Sciatic nerve (tissue), 2 donors: ENCODE measurements at regions not wholly inside any gene's neighbourhood (a gene's known extent, or its start where the extent isn't known, plus 50 kb on each side); places are given as distances from the start of the nearest gene placed in this dataset.
"Not testable (repeated sequence)": the region's sequence is repeated elsewhere in the genome, so short reads cannot be mapped to it uniquely, and the experiment has no call there.

Source experiments
- ATAC-seq: fragments of 200-7000 bp; cut with Tn5 transposase; one replicate; pipeline ENCODE4 v1.9.1; 2020; ENCODE audit warnings: mild to moderate bottlenecking, moderate library complexity
- DNase-seq: peaks from one replicate; pipeline ENCODE4 v3.0.0-alpha.2; 2020; ENCODE audit warnings: low spot score
- intact Hi-C: fragments of 100-400 bp; cut with DNase I; formaldehyde crosslinking; loops from one replicate; pipeline ENCODE4 v1.14.2; 2022
- donor health status: DM: no; HTN: no; CAD: no.
- donor health status: DM: no; HTN: no; CAD: no.

DNA sequence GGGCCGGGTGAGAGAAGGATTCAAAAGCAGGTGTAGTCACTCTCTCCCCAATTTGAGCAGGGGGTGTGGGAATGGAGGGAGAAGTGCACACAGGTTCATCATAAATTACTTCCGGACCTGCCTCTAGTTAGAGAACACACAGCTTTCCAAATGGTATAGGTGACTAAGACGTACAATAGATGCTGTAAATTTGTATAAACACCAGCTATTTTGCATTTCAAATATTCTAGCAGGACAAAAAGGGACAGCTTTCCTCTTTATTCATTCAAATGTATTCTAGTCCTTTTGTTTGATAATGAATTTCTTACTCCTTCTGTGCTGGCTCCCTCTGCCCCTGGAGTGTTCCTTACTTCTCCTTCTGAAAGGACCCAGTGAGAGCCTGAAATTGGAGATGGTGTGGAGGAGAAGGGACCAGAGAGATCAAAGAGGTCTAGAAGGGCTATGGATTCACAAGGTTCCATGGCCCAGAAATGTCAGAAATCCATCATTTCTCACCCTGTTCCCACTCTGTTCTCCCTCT lies 53.2 kb upstream of the SH3BP4 start:
- intact Hi-C loops: no loop called here
- ATAC-seq (no peak), DNase-seq (no peak)

DNA sequence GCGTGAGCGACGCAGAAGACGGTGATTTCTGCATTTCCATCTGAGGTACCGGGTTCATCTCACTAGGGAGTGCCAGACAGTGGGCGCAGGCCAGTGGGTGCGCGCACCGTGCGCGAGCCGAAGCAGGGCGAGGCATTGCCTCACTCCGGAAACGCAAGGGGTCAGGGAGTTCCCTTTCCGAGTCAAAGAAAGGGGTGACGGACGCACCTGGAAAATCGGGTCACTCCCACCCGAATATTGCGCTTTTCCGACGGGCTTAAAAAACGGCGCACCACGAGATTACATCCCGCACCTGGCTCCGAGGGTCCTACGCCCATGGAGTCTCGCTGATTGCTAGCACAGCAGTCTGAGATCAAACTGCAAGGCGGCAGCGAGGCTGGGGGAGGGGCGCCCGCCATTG lies 63.4 kb upstream of the SH3BP4 start:
- intact Hi-C loops, ATAC-seq, DNase-seq: not testable (repeated sequence)

DNA sequence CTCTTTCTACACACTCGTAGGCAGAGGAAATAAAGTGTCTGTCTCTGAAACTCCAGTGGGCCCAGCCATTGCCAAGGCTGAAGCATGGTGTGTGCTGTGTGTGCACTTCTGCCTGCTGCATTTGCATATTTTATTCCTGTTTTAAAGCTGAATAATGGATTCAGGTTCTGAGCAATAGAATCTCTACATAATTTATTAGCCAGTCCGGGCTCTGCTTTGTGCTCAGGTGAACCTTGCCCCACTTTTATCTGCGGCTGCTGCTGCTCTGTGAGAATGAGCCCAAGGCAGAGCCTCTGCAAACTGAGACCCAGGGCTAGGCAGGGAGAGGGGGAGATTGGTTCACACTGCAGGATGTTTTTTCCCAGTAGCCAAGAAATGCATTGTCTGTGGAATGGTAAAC lies 64.6 kb upstream of the SH3BP4 start:
- no peak for ATAC-seq
- intact Hi-C loops: no loop called here
- DNase-seq: no peak

DNA sequence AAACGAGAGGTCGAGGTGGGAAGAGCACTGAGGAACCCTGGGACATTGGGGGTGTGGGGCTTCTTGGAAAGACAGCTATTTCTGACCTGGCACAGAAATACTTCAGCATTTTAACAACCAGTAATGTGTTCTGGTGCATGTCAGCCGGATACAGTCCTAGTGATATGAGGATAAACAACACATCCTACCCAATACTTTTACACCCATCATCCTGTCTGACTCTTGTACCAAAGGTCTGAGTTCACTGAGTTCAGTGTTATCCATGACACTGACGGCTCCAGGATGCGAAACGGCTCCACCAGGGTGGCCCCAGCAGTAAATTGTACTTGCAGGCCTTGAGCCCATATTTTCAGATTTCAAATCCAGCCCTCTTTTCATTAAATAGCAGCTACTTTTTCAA lies 65.9 kb upstream of the SH3BP4 start:
- DNase-seq (no peak), ATAC-seq (no peak)
- intact Hi-C loops: no loop called here

DNA sequence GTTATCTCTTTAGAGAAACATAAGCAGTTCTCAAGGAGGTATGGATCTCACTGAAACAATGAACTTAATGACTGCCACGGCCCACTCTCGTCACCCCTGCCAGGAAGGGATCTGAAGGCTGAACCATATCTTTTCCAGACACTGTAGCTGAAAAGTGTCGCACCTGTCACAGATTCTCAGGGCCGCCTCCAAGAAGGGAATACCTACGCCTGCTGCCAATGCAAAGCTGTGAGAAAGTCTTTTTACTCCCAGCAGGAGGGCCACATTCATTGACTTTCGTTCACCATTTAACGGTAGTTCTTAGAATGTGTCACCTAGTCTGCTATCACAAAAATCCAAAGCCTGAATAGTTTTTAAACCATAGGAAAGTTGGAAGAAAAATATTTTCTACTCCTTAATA lies 66.7 kb upstream of the SH3BP4 start:
- DNase-seq (no peak), ATAC-seq (no peak)
- intact Hi-C loops: no loop called here

DNA sequence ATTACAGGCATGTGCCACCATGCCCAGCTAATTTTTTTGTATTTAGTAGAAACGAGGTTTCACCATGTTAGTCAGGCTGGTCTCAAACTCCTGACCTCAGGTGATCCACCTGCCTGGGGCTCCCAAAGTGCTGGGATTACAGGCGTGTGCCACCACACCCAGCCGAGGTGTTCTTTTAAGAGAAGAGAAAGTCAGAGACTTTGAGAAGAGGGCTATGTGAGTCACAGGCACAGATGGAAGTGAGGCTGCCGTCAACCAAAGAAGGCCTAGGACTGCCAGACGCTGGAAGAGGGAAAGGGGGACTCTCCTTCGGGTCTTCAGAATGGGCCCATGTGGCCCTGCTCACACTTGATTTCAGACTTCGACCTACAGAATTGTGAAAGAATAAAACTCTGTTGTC lies 67.2 kb upstream of the SH3BP4 start:
- DNase-seq (no peak), ATAC-seq (no peak)
- intact Hi-C loops: no loop called here

DNA sequence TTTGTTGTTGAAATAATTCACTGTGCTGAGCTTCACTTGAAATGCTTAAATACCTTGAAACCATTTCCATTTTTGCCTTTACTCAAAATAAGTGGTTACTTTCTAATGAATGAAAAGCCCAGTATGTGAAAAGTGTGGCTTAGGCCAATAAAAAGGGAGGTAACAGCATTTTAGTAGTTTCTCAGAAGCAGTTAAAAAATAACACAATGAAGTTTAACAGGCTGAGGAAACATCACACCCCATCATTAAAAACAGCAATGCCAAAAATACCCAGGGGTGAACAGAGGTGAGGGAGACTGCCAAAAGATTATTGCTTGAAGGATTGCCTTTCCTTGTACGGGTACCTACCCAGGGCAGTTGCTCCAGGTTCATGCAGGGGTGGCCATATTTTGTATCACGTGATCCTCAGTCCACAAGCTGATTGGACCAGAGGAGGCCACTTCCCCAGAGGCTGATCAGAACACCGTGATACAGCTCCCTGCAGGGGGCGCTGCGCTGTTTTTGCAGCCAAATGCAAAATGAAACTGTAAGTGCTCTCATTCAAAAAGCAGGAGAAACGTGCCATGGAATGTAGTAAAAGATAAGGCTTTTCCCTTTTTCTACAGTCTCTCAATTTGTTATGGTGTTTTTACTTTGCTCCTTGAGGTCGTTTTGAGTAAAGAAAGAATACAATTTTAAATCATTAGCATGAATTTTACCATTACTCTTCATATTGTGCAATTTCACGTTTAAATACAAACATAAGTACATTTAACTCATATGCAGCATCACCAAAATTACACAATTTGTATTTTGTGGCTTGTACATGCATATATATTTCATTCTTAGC lies 70.2 kb upstream of the SH3BP4 start:
- intact Hi-C loops: no loop called here
- ATAC-seq (peak; percentile 97), DNase-seq (peak; percentile 86)

DNA sequence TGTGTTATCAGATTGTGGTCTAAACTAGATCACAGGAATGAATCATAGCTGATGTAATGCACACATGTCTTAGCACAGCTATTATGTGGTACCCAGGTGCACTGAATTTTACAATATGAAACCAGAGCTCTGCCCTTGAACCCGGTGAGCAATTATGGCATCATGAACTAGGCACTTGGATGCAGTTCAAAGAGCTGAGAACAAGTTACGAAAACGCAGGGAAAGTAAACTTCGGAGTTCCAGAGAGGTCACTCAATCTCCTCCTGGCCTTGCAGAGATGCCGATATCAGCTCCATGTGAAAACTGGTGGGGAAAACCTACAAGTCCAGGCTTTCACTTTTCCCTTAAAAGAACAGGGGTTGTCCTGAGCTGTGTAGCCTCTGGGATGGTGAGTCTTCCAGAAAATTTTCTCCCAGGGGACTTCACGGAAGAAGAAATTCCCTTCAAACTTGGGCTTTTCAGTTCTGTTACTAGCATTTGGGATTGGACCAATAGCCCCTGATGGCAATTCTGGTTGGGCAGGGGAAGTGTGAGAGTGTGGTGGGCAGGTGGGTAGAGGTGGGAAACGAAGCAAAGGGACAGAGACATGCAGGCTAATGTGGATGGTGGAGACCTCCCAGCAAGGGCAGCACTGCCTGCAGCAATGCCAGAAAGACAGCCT lies 71.1 kb upstream of the SH3BP4 start:
- peak; percentile 74 for ATAC-seq
- intact Hi-C loops: no loop called here
- no peak for DNase-seq

DNA sequence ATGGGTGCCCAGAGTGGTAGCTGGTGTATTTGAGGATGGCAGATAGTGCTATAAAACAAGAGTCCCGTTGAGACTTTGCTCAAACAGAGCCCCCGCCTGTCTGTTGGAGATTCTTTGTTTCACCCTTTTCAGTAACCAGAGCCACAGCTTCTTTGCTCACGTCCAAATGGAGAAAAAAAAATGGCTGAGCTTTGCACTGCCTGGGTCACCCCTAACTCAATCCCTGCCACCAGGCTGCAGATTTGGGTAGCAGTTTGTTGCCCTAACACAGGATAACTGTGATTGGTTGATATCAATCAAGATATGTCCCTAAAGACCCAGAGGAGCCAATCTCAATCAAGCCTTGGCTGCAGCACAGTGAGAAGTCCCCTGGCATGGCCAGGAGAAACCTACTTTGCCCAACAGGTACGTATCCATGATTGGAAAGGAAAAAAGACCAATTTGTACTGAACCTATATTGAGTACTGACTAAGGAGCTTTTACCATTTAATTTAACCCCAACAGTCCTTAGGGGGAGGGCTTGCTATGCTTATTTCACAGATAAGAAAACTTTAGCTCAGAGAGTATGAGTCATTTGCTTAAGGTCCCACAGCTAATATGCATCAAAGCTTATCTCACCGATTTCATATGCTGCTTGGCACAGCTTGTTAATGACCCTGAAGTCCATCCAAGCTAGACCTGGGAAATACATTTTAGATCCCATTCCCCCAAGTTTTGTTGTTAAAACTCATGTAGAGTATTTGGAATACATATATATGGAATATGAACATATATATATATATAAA lies 72.0 kb upstream of the SH3BP4 start:
- DNase-seq (no peak), ATAC-seq (no peak)
- intact Hi-C loops: no loop called here

DNA sequence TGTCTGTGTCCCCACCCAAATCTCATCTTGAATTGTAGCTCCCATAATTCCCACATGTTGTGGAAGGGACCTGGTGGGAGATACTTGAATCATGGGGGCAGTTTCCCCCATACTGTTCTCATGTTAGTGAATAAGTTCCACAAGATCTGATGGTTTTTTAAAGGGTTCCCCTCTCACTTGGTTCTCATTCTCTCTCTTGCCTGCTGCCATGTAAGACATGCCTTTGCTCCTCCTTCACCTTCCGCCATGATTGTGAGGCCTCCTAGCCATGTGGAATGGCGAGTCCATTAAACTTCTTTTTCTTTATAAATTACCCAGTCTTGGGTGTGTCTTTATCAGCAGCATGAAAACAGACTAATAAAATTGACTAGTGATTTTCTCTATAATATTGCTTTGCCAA lies 75.2 kb upstream of the SH3BP4 start:
- intact Hi-C loops, ATAC-seq: not testable (repeated sequence)

DNA sequence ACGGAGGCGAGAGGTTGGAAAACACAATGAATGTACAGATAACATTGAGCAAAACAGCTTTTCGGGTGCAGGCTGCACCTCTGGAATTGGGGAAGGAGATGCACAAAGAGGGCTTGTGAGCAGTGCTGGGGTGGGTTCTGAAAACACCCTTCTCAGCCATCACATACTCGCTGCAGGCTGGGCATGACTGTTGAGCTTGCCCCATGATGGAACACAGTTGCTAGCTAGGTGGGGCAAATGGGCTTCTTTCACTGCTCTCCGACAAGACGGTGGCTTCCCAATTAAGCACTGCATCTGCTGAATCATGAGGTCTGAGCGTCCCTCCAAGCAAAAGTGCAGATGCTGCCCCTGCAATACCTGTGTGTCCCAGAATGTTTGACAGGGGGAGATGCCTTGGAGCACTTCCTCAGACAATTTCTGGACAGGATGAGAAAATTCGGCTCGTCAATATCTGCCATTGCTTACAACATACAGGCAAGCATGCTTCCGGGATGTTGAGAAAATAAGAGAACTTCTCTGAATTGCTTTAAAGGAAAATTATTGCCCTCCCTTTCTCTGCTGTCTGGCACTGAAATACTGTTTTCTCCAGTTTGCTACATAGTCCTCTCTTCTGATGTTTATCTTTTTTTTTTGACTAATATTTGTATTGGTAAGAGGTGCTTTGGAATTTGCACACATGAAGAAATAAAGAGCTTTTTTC lies 77.3 kb upstream of the SH3BP4 start:
- no peak for DNase-seq
- no peak for ATAC-seq
- intact Hi-C loops: no loop called here

More for the DNA sequence above, 75.2 kb upstream of the SH3BP4 start:
- DNase-seq: not testable (repeated sequence)

DNA sequence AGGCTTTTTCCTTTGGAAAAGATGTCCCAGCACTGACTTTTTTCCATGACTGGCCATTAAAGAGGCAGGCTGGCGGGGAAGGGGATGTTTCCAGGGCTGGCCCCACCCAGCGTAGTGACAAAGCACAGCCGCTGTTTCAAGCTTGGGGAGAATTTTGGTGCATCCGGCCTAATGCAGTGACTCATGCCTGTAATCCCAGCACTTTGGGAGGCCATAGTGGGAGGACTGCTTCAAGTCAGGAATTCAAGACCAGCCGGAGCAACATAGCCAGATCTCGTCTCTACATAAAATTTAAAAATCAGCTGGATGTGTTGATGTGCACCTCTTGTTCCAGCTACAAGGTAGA lies 78.0 kb upstream of the SH3BP4 start:
- DNase-seq: no peak
- ATAC-seq: no peak
- intact Hi-C loops: no loop called here

DNA sequence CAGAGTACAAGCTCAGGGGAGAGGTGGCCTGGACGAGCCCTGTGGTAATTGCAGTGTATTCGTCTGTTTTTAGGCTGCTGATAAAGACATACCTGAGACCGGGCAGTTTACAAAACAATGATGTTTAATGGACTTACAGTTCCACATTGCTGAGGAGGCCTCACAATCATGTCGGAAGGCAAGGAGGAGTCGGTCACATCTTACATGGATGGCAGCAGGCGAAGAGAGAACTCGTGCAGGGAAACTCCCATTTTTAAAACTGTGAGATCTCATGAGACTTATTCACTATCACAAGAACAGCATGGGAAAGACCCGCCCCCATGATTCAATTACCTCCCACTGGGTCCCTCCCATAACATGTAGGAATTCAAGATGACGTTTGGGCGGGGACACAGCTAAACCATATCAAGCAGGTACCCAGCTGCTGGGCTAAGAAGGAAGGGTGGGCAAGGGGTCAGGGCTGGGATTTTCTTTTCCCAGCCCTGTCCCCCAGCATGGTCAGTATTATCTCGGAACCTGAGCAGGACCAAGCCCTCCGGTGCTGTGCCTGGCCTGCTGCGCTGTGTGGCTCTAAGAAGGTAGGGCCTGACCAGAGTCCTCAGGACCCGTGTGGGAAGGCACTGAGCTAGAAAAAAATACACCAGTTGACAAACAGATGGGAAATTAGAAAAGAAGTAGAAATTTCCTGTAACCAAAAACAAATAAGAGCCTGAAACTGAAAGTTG lies 78.6 kb upstream of the SH3BP4 start:
- intact Hi-C loops: no loop called here
- DNase-seq (no peak), ATAC-seq (no peak)

DNA sequence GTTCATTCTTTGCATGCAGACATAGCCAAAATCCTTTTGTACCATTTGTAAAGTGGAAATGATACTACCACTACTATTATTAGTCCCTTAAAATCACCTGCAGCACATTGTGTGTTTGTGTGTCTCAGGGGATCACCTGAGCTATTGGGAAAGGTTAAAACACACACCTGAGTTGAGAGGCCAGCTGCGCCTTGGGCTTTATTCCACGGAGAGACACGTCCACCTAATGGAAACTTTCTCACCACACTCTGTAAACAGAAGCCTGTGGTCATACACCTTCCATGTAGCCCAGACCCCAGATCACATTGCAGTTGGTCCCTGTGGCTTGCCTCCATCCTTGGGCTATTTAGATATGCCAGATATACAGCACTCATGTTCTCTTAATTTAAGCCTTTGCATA lies 81.8 kb upstream of the SH3BP4 start:
- ATAC-seq (no peak), DNase-seq (no peak)
- intact Hi-C loops: no loop called here

DNA sequence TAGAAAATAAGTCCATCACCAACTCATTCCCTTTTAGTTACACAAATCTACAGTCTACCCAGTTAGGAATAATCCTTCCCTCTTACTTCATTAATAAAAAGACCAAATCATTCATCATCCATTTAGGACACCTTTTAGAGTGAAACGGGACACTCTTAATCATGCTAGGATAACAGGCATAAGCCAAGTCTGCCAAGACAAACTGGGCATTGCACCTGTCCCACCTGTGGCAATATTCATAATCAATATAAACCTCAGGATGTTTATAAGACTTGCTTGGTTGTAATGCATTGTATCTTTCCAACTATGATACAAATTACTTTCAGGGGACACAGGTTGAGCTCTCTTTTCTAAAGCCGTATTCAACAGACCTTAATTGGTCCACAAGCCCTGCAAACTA lies 82.7 kb upstream of the SH3BP4 start:
- DNase-seq: no peak
- no peak for ATAC-seq
- intact Hi-C loops: no loop called here

DNA sequence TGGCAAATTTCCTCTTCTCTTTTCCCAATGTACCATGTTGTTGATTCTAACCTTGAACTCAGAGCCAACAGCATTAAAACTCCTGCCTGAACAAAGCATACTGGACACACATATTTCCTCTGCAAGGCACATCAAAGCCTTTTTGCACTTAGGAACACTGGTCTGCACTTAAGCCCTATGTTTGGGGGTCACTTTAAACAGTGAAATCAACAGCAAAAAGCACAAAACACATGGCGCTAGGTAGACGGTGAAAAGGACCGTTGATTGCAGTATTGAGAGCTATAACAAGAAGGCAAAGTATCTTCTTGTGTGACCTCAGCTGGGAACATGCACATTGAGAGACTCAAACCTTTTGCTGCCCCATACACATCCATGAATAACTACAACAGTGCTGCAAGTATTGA lies 83.9 kb upstream of the SH3BP4 start:
- intact Hi-C loops: no loop called here
- DNase-seq (no peak), ATAC-seq (no peak)

DNA sequence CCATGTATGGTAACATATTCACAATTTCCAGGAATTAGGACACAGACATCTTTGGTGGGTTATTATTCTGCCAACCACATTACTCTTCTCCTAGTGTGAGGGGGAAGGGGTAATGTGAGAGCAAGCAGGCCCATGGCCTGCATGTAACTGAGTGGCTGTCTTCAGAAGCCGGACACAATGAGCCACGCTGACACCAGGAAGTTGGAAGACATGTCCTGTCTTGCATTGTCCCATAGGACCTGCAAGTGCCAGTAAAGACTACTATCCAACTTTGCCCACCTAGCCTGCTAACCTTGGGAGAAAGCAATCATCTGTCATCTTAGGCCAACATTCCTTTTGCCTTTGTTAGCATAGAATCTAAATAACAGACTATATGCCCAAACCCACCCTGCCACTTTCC lies 86.2 kb upstream of the SH3BP4 start:
- intact Hi-C loops: no loop called here
- ATAC-seq (no peak), DNase-seq (no peak)

DNA sequence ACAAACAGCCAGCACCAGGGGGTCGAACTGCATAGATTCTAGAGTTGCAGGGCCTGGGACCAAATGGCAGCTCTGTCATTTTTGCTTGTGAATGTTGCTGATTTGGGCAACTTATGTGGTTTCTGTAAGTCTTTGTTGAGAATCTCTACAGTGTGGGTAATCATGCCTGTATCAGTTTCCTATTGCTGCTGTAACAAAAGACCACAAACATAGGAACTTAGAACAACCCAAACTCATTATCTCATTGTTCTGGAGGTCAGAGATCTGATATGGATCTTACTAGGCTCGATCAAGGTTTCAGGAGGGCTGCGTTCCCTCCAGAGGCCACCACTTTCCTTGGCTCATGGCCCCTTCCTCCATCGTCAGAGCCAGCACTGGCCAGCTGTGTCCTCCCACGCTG lies 86.8 kb upstream of the SH3BP4 start:
- DNase-seq: no peak
- no peak for ATAC-seq
- intact Hi-C loops: no loop called here

DNA sequence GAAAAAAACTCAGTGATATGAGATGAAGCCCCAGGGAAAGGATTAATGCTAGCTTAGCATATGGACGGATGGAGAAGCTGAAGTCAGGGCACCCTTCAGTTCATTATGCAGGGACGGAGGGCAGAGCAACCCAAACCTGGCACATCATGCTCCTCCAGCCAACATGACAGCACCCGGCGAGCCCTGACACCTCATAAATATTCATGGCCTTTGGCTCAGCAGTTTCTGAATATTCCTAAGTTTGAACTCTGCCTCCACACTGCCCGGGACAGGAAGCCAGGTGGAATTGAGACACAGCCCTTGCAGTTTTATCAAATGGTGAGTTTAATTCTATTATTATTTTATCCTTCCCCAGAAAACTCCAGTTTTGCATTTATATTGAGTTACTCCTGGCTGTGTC lies 87.3 kb upstream of the SH3BP4 start:
- DNase-seq (no peak), ATAC-seq (no peak)
- intact Hi-C loops: no loop called here
